ENCODE measurements at regions not wholly inside any gene's neighbourhood (a gene's known extent, or its start where the extent isn't known, plus 50 kb on each side); places are given as distances from the start of the nearest gene placed in this dataset.
"Not testable (repeated sequence)": the region's sequence is repeated elsewhere in the genome, so short reads cannot be mapped to it uniquely, and the experiment has no call there.

DNA sequence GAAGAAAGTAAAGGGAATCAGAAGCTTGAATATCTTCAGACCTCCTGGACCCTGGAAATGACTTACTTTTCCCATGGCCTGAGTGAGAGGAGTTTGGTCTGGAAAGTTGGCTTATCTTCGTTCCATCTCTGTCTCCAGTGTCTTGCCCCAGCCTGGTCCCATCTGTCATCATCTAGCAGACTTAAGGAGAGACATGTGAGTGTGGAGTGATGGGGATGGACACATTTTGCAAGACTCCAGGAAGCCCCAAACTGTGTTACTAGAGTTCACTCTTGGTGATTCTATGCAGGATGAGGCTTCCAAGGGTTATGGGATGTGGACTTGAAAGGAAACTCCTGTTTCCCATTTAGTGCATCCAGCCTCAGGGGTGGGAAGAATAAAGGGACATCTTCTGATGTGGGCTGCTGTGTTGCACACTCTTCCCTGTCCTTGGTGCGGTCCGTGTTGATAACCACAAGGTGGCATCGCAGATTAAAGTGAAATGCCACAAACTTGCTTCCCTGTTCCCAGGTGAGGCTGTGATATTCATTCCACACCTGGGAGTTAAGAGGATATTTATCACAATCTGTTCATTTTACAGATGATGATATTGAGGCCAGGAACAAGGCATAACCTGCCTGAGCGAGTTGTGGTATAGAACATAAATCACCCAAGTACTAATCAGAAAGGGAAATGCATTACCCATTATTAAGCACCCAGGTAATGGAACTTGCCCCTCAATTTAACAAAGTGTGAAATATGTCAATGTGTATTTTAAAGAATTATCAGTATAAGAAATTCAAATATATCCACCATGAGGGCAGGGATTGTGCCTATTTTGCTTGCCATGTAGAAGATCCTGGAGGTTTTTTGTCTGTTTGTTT lies 269.9 kb upstream of the PAPPA start:
- no peak for DNase-seq (ENCODE audit: low read depth)
- Histone ChIP-seq H3K4me3 (ENCODE audit: low read depth, low read length) (no peak overlapping the region), H3K27me3 (ENCODE audit: control insufficient read depth, insufficient read depth, low read length) (no peaks in the 10 kb centered on the region), H3K36me3 (ENCODE audit: control insufficient read depth, insufficient read depth, low read length) (no peaks in the 10 kb centered on the region)
- ChIA-PET POLR2A (no interaction called here), CTCF (interaction anchor here (0.8 to 3.1 kb wide), 19 partner anchors 9 to 692 kb away, joined by 3 to 15 read pairs (median 4); no protein-coding TSS in a partner anchor)
- TF ChIP-seq, protein P1, sequence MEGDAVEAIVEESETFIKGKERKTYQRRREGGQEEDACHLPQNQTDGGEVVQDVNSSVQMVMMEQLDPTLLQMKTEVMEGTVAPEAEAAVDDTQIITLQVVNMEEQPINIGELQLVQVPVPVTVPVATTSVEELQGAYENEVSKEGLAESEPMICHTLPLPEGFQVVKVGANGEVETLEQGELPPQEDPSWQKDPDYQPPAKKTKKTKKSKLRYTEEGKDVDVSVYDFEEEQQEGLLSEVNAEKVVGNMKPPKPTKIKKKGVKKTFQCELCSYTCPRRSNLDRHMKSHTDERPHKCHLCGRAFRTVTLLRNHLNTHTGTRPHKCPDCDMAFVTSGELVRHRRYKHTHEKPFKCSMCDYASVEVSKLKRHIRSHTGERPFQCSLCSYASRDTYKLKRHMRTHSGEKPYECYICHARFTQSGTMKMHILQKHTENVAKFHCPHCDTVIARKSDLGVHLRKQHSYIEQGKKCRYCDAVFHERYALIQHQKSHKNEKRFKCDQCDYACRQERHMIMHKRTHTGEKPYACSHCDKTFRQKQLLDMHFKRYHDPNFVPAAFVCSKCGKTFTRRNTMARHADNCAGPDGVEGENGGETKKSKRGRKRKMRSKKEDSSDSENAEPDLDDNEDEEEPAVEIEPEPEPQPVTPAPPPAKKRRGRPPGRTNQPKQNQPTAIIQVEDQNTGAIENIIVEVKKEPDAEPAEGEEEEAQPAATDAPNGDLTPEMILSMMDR (IDR thresholded peaks at IDR 0.05; ENCODE audit: insufficient read depth, low read depth, low read length): peak; percentile 72

DNA sequence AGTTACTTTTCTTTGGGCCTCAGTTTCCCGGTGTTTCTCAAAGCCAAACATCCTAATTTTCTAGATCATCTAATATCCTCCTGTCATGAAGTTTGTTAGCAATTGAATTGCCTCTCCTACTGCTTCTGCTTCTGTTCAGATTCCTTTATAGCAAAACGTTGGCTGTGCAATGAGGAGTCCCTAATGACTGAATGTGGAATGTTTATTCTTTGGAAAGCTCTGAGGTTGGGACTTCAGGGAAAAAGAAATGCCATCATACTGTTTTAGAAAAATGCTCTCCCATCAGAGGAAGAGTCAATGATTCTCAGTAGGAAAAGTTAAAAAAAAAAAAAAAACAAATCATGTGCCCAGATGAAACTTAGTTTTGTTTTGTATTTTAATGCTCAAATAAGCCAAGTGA lies 268.7 kb upstream of the PAPPA start:
- no peaks in the 10 kb centered on the region for H3K27me3 ChIP-seq (ENCODE audit: control insufficient read depth, insufficient read depth, low read length)
- no peak overlapping the region for H3K4me3 ChIP-seq (ENCODE audit: low read depth, low read length)
- ChIA-PET CTCF (interaction anchor here (0.6 to 1.7 kb wide), 4 partner anchors 16 to 687 kb away, joined by 3 to 4 read pairs (median 4); no protein-coding TSS in a partner anchor), POLR2A (no interaction called here)
- H3K36me3 ChIP-seq (ENCODE audit: control insufficient read depth, insufficient read depth, low read length): no peaks in the 10 kb centered on the region
- TF ChIP-seq, protein P1 (IDR thresholded peaks at IDR 0.05; ENCODE audit: insufficient read depth, low read depth, low read length): no peak
- no peak for DNase-seq (ENCODE audit: low read depth)

DNA sequence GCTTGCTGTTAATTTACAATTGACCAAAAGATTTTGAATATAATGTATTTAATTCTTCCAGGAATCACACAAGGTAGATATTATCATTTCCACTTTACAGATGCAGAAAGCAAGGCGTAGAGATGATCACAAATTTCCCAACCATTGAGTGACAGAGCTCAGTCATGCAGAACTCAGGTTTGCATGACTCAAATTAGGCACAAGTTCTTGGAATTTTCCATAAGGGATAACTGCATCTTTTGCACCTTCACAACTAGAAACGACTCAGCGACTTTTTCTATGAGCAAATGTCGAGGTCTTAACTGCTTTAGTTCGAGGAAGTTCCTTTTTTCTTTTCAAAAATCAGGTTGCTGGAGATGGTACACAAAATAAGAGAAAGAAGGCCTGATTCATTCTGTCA lies 265.5 kb upstream of the PAPPA start:
- H3K4me3 ChIP-seq (ENCODE audit: low read depth, low read length): no peak overlapping the region
- no peaks in the 10 kb centered on the region for H3K27me3 ChIP-seq (ENCODE audit: control insufficient read depth, insufficient read depth, low read length)
- ChIA-PET CTCF (no interaction called here), POLR2A (no interaction called here)
- no peak for DNase-seq (ENCODE audit: low read depth)
- TF ChIP-seq, protein P1 (IDR thresholded peaks at IDR 0.05; ENCODE audit: insufficient read depth, low read depth, low read length): no peak
- H3K36me3 ChIP-seq (ENCODE audit: control insufficient read depth, insufficient read depth, low read length): no peaks in the 10 kb centered on the region

DNA sequence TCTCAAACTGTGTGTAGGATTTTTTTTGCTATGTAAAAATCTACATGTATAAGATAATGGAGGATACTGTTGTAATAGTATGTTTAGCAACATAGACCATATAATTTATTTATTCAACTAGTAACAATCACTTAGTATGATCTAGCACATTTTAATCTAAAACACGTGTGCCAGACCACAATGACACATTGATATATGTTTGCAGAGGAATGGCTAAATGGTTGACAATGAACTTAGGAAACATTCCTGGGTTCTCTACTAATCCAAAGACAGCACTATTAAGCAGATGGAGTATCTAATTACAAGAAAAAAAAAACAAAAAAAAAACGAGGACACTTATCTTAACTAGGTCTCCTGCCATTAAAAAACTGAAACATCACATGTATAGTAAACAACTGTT lies 261.7 kb upstream of the PAPPA start:
- DNase-seq (ENCODE audit: low read depth): peak; percentile 75
- Histone ChIP-seq H3K36me3 (ENCODE audit: control insufficient read depth, insufficient read depth, low read length) (no peaks in the 10 kb centered on the region), H3K27me3 (ENCODE audit: control insufficient read depth, insufficient read depth, low read length) (no peaks in the 10 kb centered on the region), H3K4me3 (ENCODE audit: low read depth, low read length) (no peak overlapping the region)
- ChIA-PET POLR2A (interaction anchor here (0.5 to 0.6 kb wide), 2 partner anchors 134 to 657 kb away, joined by 3 to 6 read pairs; no protein-coding TSS in a partner anchor), CTCF (interaction anchor here (0.9 kb wide), 1 partner anchor 9 kb away, joined by 3 read pairs; no protein-coding TSS in a partner anchor)
- TF ChIP-seq, protein P1 (IDR thresholded peaks at IDR 0.05; ENCODE audit: insufficient read depth, low read depth, low read length): no peak

DNA sequence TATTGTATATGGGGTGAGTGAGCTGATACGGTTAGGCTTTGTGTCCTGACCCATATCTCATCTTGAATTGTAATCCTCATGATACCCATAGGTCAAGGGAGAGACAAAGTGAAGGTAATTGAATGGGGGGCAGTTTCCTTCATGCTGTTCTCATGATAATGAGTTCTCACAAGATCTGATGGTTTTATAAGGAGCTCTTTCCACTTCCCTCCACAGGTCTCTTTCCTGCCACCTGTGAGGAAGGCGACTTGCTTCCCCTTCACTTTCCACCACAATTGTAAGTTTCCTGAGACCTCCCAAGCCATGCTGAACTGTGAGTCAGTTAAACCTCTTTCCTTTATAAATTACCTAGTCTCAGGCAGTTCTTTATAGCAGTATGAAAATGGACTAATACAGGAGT lies 255.1 kb upstream of the PAPPA start:
- H3K27me3 ChIP-seq (ENCODE audit: control insufficient read depth, insufficient read depth, low read length); H3K4me3 ChIP-seq (ENCODE audit: low read depth, low read length); POLR2A ChIA-PET; CTCF ChIA-PET; H3K36me3 ChIP-seq (ENCODE audit: control insufficient read depth, insufficient read depth, low read length); DNase-seq (ENCODE audit: low read depth): not testable (repeated sequence)
